SK-N-DZ (cell line): ENCODE measurements at regions not wholly inside any gene's neighbourhood (a gene's known extent, or its start where the extent isn't known, plus 50 kb on each side); places are given as distances from the start of the nearest gene placed in this dataset.

Experiments used
- DNase-seq: peaks from one replicate; pipeline ENCODE4 v3.0.0-alpha.2; 2015; ENCODE audit warnings: low spot score

DNA sequence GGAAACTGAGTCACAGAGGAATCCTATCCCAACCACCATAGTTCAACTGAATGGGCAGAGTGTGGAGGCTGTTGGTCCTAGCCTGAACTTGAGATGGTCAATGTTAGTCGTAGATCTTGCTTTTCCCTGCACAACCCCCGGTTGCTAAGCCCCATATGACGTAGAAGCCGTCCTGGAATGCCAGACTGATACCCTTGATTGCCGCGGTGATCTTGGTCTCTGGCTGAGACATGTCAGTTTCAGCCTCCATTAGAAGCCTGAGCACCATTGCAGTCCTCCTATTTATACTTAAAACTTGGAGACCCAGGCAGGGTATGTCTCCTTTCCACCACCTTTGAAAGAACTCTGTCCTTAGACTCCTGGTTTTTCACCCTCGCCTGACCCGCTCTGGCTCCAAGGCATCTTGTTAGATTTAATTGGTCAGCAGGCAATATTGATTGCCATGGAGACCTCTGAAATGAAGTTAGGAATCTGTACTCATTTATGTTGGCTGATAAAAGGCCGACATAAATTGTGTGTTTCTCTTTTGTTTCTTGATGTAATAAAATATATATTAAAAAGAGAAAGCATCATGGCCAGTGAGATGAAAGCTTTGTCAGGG, 53.4 kb downstream of the RPLP1 start:
- DNase-seq = no peak

DNA sequence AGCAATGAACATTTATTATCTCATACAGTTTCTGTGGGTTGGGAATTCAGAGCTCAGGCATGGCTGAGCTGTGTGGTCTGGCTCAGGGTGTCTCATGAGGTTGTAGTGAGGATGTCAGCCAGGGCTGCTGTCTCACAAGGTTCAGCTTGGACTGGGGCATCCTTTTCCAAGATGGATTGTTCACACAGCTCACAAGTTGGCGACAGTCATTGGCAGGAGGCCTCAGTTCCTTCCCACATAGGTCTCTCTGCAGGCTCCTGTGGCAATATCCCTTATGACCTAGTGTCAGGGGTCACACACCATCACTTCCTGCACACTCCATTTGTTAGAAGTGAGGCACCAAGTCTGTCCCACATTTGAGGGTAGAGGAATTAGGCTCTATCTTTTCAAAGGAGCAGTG, 56.0 kb downstream of the RPLP1 start:
- no peak for DNase-seq

DNA sequence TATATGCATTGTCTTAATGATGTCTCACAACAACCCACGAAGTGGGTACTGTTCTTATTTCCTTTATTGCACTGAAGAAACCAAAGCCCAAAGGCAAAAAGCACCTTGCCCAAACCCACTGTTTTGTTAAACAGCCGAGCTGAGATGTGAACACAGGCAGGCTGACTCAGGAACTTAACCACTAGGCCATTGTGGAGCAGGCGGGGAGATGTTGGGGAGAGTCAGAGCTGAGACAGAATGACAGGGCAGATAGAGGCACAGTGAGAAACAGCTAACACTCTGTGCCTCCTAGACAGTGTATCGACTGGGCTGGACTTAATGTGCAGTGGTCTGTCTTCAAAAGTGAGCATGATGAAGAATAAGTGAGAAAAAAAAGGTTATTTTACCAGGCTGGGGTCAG, 56.5 kb downstream of the RPLP1 start:
- DNase-seq = no peak

DNA sequence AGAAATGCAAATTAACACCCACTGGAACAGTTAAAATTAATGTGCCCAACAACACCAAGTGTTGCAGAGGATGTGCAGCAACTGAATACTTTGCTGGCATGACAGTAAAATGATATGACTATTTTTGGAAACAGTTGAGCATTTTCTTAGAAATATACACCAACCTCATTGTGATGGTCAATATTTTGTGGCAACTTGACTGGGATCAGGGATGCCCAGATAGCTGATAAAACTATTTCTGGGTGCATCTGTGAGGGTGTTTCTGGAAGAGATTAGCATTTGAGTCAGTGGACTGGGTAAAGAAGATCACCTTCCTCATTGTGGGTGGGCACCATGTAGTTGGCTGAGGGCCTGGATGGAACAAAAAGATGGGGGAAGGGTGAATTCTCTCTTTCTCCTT, 57.9 kb downstream of the RPLP1 start:
- DNase-seq = no peak

DNA sequence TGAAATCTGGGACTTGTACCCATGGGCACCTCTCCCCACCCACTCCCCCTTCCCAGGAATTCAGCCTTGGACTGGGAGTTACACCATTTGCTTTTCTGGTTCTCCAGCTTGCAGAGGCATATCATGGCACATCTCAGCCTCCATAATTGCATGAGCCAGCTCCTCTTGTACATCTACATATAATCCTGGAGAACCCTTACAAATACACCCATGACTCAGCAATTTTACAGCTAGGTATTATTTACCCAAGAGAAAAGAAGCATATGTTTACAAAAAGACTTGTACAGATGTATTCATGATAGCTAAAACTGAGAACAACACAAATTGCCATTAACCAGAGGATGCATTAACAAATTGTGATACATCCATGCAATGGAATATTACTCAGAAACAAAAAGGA, 58.4 kb downstream of the RPLP1 start:
- no peak for DNase-seq

DNA sequence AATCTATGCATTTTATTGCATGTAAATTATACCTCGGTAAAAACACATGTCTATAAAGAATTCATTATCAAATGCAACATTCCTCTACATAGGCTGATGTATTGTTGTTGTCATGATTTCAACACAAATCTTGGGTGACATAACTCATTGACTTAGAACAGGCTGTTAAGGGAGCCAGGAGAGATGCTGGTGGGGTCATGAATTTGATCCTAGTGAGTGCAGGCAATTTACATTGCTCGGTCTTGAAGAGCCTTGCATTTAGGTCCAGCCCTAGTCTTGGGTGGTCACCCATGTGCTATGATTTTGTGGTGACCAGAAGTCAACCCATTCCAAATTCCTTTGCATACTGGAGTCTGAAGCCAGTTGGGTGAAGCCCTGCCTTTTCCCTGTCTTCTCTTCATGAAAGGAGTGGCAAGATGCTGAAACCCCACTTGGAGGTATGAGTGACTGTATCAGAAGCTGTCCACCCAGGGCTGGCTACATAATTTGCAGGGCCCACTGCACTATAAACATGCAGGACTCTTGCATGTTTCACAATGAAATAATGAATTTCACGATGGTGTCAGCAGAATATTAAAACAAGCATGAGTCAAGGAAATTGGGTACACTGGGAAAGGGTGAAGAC, 59.2 kb downstream of the RPLP1 start:
- no peak for DNase-seq

DNA sequence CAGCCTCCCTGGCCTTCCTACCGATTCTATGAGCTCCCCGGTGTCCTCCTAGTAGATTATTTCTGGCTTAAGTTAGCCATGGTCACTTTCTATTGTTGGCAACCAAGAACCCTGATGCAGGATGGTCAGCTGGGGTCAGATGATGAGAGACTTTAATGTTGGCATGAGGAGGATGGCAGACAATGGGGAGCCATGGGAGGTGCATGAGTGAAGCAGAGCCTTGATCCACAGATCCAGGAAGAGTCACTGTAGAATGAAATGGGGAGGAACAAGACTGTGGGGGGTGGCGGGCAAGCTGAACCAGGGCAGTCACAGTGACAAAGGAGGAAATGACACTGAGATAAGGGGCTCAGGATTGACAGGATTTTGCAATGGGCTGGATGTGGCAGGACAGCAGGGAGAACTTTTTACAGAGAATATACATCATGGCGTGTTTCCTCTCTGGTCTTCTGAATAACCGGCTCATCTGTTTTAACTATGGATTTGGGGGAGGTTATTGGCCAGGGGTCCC, 60.9 kb downstream of the RPLP1 start:
- DNase-seq = no peak

DNA sequence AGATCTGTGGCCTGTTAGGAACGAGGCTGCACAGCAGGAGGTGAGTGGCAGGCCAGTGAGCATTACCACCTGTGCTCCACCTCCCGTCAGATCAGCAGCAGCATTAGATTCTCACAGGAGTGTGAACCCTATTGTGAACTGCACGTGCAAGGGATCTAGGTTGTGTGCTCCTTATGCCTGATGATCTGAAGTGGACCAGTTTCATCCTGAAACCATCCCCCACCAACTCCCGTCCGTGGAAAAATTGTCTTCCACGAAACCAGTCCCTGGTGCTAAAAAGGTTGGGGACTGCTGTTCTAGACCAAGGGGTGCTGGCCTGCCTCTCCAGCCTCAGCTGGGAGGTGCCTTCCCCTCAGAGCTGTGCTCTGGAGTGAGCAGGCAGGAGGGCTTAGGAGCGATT, 61.4 kb downstream of the RPLP1 start:
- DNase-seq = no peak

- no peak for DNase-seq
Observed at GRCh38 chr15:69515508-69515907, 62.9 kb downstream of the RPLP1 start.

- DNase-seq = no peak
Observed at GRCh38 chr15:69515926-69516325, 63.3 kb downstream of the RPLP1 start.

GRCh38 chr15:69517052-69517451, 64.4 kb downstream of the RPLP1 start:
- no peak for DNase-seq

DNA sequence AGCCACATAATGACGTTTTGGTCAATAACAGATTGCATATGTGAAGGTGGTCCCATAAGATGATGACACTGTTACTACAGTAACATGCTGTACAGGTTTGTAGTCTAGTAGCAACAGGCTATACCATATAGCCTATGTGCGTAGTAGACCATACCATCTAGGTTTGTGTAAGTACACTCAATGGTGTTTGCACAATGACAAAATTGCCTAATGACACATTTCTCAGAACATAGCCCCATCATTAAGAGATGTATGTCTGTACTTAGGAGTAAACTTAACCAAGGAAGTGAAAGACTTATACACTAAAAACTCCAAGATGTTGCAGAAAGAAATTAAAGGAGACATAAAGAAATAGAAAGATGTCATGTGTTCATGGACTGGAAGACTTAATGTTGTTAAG, 66.2 kb downstream of the RPLP1 start:
- no peak for DNase-seq

DNA sequence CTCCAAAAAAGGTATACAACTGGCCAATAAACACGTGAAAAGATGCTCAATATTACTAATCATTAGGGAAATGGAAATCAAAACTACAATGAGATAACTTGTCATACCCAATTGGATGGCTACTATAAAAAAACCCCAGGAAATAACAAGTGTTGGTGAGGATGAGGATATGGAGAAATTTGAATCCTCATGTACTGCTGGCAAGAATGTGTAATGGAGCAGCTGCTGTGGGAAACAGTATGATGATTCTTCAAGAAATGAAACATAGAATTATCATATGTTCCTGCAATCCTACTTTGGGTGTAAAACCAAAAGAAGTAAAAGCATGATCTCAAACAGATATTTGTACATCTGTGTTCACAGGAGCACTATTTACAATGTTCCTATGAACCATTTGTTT, 67.4 kb downstream of the RPLP1 start:
- DNase-seq = no peak

DNA sequence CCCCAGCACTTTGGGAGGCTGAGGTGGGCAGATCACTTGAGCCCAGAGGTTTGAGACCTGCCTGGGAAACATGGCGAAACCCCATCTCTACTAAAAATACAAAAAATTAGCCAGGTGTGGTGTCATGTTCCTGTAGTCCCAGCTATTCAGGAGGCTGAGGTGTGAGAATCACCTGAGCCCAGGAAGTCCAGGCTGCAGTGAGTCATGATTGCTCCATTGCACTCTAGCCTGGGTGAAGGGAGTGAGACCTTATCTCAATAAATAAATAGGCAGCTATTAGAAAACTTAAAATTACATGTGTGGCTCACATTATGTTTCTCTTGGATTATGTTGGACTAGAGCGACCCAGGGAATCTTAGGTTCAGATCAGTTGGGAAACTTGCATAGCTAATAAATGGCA, 69.7 kb downstream of the RPLP1 start:
- DNase-seq = no peak

DNA sequence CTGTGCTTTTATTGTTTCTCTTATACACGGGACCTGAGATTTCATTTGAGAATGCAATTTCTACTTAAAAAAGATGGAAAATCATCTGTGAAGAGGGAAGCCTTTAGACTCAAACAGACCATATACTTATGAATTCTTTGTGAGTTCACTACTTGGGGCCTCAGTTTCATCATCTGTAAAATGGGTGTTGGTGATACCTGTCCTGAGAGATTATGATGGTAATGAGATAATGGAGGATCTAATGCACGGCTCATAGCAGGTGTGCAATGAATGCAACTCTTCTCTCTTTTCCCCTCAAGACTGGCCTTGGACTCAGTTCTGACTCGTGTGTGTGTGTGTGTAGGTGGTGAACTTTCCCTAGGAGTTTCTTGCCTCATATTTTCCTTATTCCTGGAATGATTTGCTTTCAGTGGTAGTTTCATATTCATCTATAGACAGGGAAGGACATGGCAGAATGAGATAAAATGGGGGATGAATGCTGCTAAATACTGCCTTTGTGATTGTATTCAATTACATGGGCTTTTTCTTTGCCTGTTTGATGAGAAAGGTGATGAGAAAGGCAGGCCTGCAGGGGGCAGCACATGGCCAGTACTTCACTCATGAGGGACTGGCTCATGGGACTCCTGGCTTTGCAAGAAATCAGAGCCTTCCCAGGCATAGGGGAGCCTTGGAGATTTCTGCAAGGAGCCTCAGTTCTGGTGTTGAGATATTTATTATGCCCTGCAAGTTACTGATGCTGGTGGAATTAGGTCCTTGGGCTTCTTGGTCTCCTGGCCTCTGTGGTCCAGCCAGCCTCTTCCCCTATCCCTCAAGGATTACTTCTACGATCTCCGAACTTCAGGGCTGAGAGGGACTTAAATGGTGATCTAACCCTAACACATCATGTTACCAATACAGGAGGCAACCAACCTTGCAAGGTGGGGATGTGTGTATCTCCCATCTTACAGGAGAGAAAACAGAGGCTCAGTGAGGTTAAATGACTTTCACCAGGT, 70.7 kb downstream of the RPLP1 start:
- peak; percentile 77 for DNase-seq

DNA sequence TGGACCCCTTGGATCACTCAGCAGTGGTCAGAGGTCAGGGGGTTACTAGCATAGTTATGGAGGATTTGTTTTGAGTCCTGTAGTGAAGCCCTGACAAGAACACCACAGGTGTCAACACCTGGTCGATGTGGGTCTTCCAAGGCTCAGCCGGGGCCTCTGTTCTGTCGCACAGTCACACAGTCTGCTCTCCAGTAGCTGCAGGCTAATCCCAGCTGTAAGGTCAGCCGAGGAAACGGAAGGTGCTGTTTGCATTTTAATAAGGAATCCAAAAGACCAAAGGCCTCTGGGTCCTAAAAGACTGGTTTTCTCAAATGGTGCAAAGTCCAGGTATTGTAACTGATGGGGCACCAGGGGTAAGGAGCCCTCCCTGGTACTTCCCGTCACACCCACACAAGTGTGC, 71.7 kb downstream of the RPLP1 start:
- DNase-seq = no peak

DNA sequence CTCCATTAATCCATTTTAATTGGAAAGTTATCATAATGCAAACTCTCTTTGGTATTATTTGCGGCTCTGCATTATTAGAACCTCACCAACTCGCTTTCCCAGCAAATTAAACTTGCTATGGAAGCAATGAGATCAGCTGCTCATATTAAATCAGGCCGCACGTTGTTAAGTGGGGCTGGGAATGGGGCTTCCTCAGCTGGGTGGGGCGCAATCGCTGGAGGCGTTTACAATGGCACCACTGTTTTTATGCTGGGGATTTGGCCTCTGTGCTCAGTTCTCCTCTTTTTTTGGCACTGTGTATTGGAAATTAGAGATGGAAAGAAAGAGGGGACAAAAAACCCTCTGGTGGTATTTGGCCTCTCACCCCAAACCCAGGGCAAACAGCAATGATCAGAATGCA, 72.2 kb downstream of the RPLP1 start:
- DNase-seq = no peak

- DNase-seq = no peak
Observed at GRCh38 chr15:69525543-69525942, 72.9 kb downstream of the RPLP1 start.

GRCh38 chr15:69526081-69527061, 73.8 kb downstream of the RPLP1 start:
- no peak for DNase-seq

GRCh38 chr15:69529141-69529540, 76.5 kb downstream of the RPLP1 start:
- no peak for DNase-seq

GRCh38 chr15:69529961-69530633, 77.5 kb downstream of the RPLP1 start:
- no peak for DNase-seq
